Stimulated activated CD8-positive, alpha-beta memory T cell treated with anti-CD3 and anti-CD28 coated beads, Interleukin-4, amount 100 ng/mL, for 24 hours (primary cell): ENCODE measurements at regions not wholly inside any gene's neighbourhood (a gene's known extent, or its start where the extent isn't known, plus 50 kb on each side); places are given as distances from the start of the nearest gene placed in this dataset.

Experiments
- DNase-seq: peaks from one replicate; pipeline ENCODE4 v3.0.0-alpha.2; 2020; ENCODE audit warnings: low read depth

GRCh38 chr2:176470713-176471112, 201.5 kb downstream of the MTX2 start:
- no peak for DNase-seq

- no peak for DNase-seq
Observed at GRCh38 chr2:176471949-176472348, 202.7 kb downstream of the MTX2 start.

- DNase-seq, result no peak
Observed at GRCh38 chr2:176473177-176473576, 203.9 kb downstream of the MTX2 start.

- DNase-seq, result no peak
Observed at GRCh38 chr2:176473851-176474250, 204.6 kb downstream of the MTX2 start.

GRCh38 chr2:176477336-176477735, 208.1 kb downstream of the MTX2 start:
- no peak for DNase-seq

GRCh38 chr2:176479961-176480360, 210.7 kb downstream of the MTX2 start:
- DNase-seq, result no peak

- DNase-seq, result no peak
Observed at GRCh38 chr2:176482107-176482506, 212.9 kb downstream of the MTX2 start.

- DNase-seq, result no peak
Observed at GRCh38 chr2:176483476-176483875, 214.2 kb downstream of the MTX2 start.

GRCh38 chr2:176483901-176484568, 214.8 kb downstream of the MTX2 start:
- DNase-seq, result no peak

- DNase-seq, result no peak
Observed at GRCh38 chr2:176484838-176485237, 215.6 kb downstream of the MTX2 start.

GRCh38 chr2:176488431-176488830, 219.2 kb downstream of the MTX2 start:
- DNase-seq, result no peak

GRCh38 chr2:176490061-176490861, 221.0 kb downstream of the MTX2 start:
- DNase-seq, result no peak

GRCh38 chr2:176491172-176491904, 222.1 kb downstream of the MTX2 start:
- peak; percentile 24 for DNase-seq

- DNase-seq, result no peak
Observed at GRCh38 chr2:176492583-176492982, 223.3 kb downstream of the MTX2 start.

GRCh38 chr2:176493226-176493825, 224.1 kb downstream of the MTX2 start:
- no peak for DNase-seq

- no peak for DNase-seq
Observed at GRCh38 chr2:176493909-176494308, 224.7 kb downstream of the MTX2 start.

GRCh38 chr2:176494949-176495353, 225.7 kb downstream of the MTX2 start:
- no peak for DNase-seq

GRCh38 chr2:176495826-176496225, 226.6 kb downstream of the MTX2 start:
- DNase-seq, result no peak

- DNase-seq, result no peak
Observed at GRCh38 chr2:176496761-176497160, 227.5 kb downstream of the MTX2 start.

GRCh38 chr2:176500901-176501300, 231.7 kb downstream of the MTX2 start:
- DNase-seq, result no peak

- no peak for DNase-seq
Observed at GRCh38 chr2:176501617-176502016, 232.4 kb downstream of the MTX2 start.

- no peak for DNase-seq
Observed at GRCh38 chr2:176502619-176503018, 233.4 kb downstream of the MTX2 start.

GRCh38 chr2:176503776-176504175, 234.5 kb downstream of the MTX2 start:
- no peak for DNase-seq
